ENCODE measurements at regions not wholly inside any gene's neighbourhood (a gene's known extent, or its start where the extent isn't known, plus 50 kb on each side); places are given as distances from the start of the nearest gene placed in this dataset.

- no peaks in the 10 kb centered on the region for H3K9me3 ChIP-seq (ENCODE audit: control insufficient read depth, low read depth, low read length)
- H3K9ac ChIP-seq (ENCODE audit: extremely low read depth, insufficient read length, low read length): no peak overlapping the region
- no peak for TF ChIP-seq CTCF (conservative IDR thresholded peaks at IDR 0.05)
- no CpG with 5 or more reads among the region's 3 CpGs for WGBS (ENCODE audit: extremely low coverage, insufficient read length, low lambda C conversion rate)
- H2BK5ac ChIP-seq (ENCODE audit: insufficient read length, low read length): no peak overlapping the region
- no peaks in the 10 kb centered on the region for H3K4me1 ChIP-seq (ENCODE audit: insufficient read depth, low read length)
- no peak overlapping the region for H3T11ph ChIP-seq (ENCODE audit: low read length)
- H3K27ac ChIP-seq (ENCODE audit: insufficient read length, low read depth, low read length): no peak overlapping the region
- DNase-seq: no peak
- H3K56ac ChIP-seq (ENCODE audit: insufficient read length, low read depth, low read length): no peak overlapping the region
- H3K27me3 ChIP-seq (ENCODE audit: insufficient read depth, low read length): no peaks in the 10 kb centered on the region
- no peak overlapping the region for H3K14ac ChIP-seq (ENCODE audit: insufficient read depth, low read length)
- H2BK120ac ChIP-seq (ENCODE audit: low read depth, low read length, poor library complexity, severe bottlenecking): no peak overlapping the region
- H3K18ac ChIP-seq (ENCODE audit: insufficient read length, low read depth, low read length): no peak overlapping the region
- H2BK20ac ChIP-seq (ENCODE audit: low read depth, low read length, poor library complexity, severe bottlenecking): no peak overlapping the region
- H4K8ac ChIP-seq (replicated peaks; ENCODE audit: insufficient read length, low read depth, low read length): no peak overlapping the region
- no peak overlapping the region for H4K5ac ChIP-seq (ENCODE audit: insufficient read length, low read depth, low read length)
- peaks cover 0 to 6% of the 10 kb centered on the region in 2 experiments; a peak in 4 of 5 replicates for H3K9me3 Mint-ChIP-seq
- H3K27me3 Mint-ChIP-seq (ENCODE audit: low read depth): no peaks in the 10 kb centered on the region
- H3K23ac ChIP-seq (ENCODE audit: insufficient read length, low read depth, low read length): no peak overlapping the region
- no peak overlapping the region for H3K4me2 ChIP-seq (ENCODE audit: insufficient read depth, insufficient read length, low read length)
- H4K91ac ChIP-seq (ENCODE audit: insufficient read length, low read depth, low read length): no peak overlapping the region
- H2AFZ ChIP-seq (ENCODE audit: low read length): no peak overlapping the region
- H2BK12ac ChIP-seq (ENCODE audit: insufficient read length, low read depth, low read length): no peak overlapping the region
- no peaks in the 10 kb centered on the region for H3K36me3 Mint-ChIP-seq (ENCODE audit: insufficient read depth in 1 of 3, low read depth in 3 of 3)
- H3K27ac Mint-ChIP-seq: 0 out of 7 replicates have a peak overlapping the region, but pooled peaks of 1 of the 3 experiments have one; percentile 38
- H3K23me2 ChIP-seq (ENCODE audit: insufficient read length, low read depth, low read length, poor library complexity, severe bottlenecking): no peaks in the 10 kb centered on the region
- H3K79me2 ChIP-seq (ENCODE audit: insufficient read depth, low read length): no peaks in the 10 kb centered on the region
- no peaks in the 10 kb centered on the region for H4K20me1 ChIP-seq (ENCODE audit: control insufficient read depth, insufficient read depth, insufficient read length)
- no peak overlapping the region for H3K4me3 Mint-ChIP-seq
- no peak overlapping the region for H2AK5ac ChIP-seq (ENCODE audit: insufficient read length, low read length)
- H3K4ac ChIP-seq (ENCODE audit: low read depth, low read length): no peak overlapping the region
- H2BK15ac ChIP-seq (ENCODE audit: low read depth, low read length): no peak overlapping the region
- H3K79me1 ChIP-seq (ENCODE audit: insufficient read depth, low read depth, low read length, poor library complexity, severe bottlenecking): no peaks in the 10 kb centered on the region
- peaks cover 8 to 10% of the 10 kb centered on the region in 2 experiments; a peak in 3 of 4 replicates for H3K4me1 Mint-ChIP-seq
Observed at GRCh38 chr5:118678746-118679145, 309.6 kb downstream of the DTWD2 start.
